A549 (cell line): ENCODE measurements at regions not wholly inside any gene's neighbourhood (a gene's known extent, or its start where the extent isn't known, plus 50 kb on each side); places are given as distances from the start of the nearest gene placed in this dataset.

Experiments
- ATAC-seq, 2 experiments: fragments of 200-7000 bp in 1 of 2; fragments of >200 bp in 1 of 2; cut with Nextera tagmentation in 1 of 2; cut with Tn5 transposase in 1 of 2; 3 replicates each; pipeline versions ENCODE4 v1.8.0 to v1.9.1; 2018 to 2020; ENCODE audit warnings: mild to moderate bottlenecking in 1 of 2, moderate library complexity in 1 of 2
- CTCF ChIA-PET: fragments of 300-600 bp; sonication (Branson Sonifier 250); formaldehyde crosslinking; extraction: SDS; loops from one replicate; lab custom pipeline; 2021; ENCODE audit warnings: antibody characterized with exemption, inconsistent platforms; lab: Yijun Ruan, JAX
- POLR2A ChIA-PET: fragments of 350-600 bp; formaldehyde crosslinking; extraction: SDS; loops from one replicate; lab custom pipeline; 2021; ENCODE audit warnings: antibody characterized with exemption, inconsistent platforms; lab: Yijun Ruan, JAX
- DNase-seq, 2 experiments: peaks; one replicate each; pipeline versions ENCODE4 v3.0.0 to v3.0.0-alpha.2; 2011 to 2016; ENCODE audit warnings: low read depth in 1 of 2, low spot score in 1 of 2
- FAIRE-seq: peaks from 2 replicates; lab custom pipeline; 2011; peaks lifted over from hg19 to GRCh38; lab: Jason Lieb, UNC
- H3K27ac ChIP-seq, 2 experiments: fragments of >200 bp; sonication (Bioruptor Twin); formaldehyde crosslinking; 3 replicates each; pipeline ENCODE4 v1.5.1; 2016 to 2017
- H3K4me1 ChIP-seq: fragments of >200 bp; sonication (Bioruptor Twin); formaldehyde crosslinking; 3 replicates; pipeline ENCODE4 v1.6.1; 2016
- H3K4me2 ChIP-seq: fragments of >200 bp; sonication (Bioruptor Twin); formaldehyde crosslinking; 3 replicates; pipeline ENCODE4 v1.6.1; 2016
- H3K4me3 ChIP-seq: fragments of >200 bp; sonication (Bioruptor Twin); formaldehyde crosslinking; 3 replicates; pipeline ENCODE4 v1.5.1; 2016
- H3K9me3 ChIP-seq: fragments of >200 bp; sonication (Bioruptor Twin); formaldehyde crosslinking; 3 replicates; pipeline ENCODE4 v1.6.1; 2016
- CHD2 ChIP-seq: fragments of 150-350 bp; IDR thresholded peaks from 2 replicates; pipeline ENCODE4 v1.6.1; 2014; ENCODE audit warnings: low read length; ENCODE audit not compliant: partially characterized antibody
- CHD4 ChIP-seq: fragments of 200-600 bp; sonication (generic); IDR thresholded peaks from 2 replicates; pipeline ENCODE4 v1.6.1; 2016; ENCODE audit warnings: antibody characterized with exemption, mild to moderate bottlenecking, borderline replicate concordance
- E2F6 ChIP-seq: IDR thresholded peaks from 2 replicates; pipeline ENCODE4 v1.6.1; 2012; ENCODE audit warnings: low read depth, borderline replicate concordance
- EHF ChIP-seq: fragments of 250-450 bp; sonication (Bioruptor Pico); IDR thresholded peaks from 2 replicates; pipeline ENCODE4 v1.5.0; 2020; ENCODE audit warnings: mild to moderate bottlenecking
- EP300 ChIP-seq, 2 experiments: fragments of >200 bp; sonication (Bioruptor Twin); formaldehyde crosslinking; IDR thresholded peaks; 2 replicates in 1 of 2; 3 replicates in 1 of 2; pipeline ENCODE4 v1.6.1; 2016 to 2017
- GATA3 ChIP-seq: IDR thresholded peaks from 2 replicates; pipeline ENCODE4 v1.6.1; 2012; ENCODE audit warnings: borderline replicate concordance
- HMGXB4 ChIP-seq: fragments of 250-450 bp; sonication (Bioruptor Pico); IDR thresholded peaks from 2 replicates; pipeline ENCODE4 v1.5.0; 2021; ENCODE audit warnings: mild to moderate bottlenecking, moderate library complexity, borderline replicate concordance
- HOXB5 ChIP-seq: fragments of 250-450 bp; sonication (Bioruptor Pico); IDR thresholded peaks from 2 replicates; pipeline ENCODE4 v1.5.0; 2020; ENCODE audit warnings: mild to moderate bottlenecking, moderate library complexity
- JUN ChIP-seq, 2 experiments: fragments of >200 bp; sonication (Bioruptor Twin); formaldehyde crosslinking; IDR thresholded peaks; 2 replicates in 1 of 2; 3 replicates in 1 of 2; pipeline ENCODE4 v1.6.1; 2016 to 2017
- KDM5A ChIP-seq: fragments of 200-600 bp; sonication (generic); IDR thresholded peaks from 2 replicates; pipeline ENCODE4 v1.6.1; 2016; ENCODE audit warnings: antibody characterized with exemption, mild to moderate bottlenecking
- NPAS2 ChIP-seq: fragments of 250-450 bp; sonication (Bioruptor Pico); IDR thresholded peaks from 2 replicates; pipeline ENCODE4 v1.8.0; 2022; ENCODE audit warnings: mild to moderate bottlenecking, moderate library complexity, borderline replicate concordance
- PHF8 ChIP-seq: fragments of 200-600 bp; sonication (generic); IDR thresholded peaks from 2 replicates; pipeline ENCODE4 v1.6.1; 2016; ENCODE audit warnings: low read depth, mild to moderate bottlenecking, antibody characterized with exemption, moderate library complexity, borderline replicate concordance
- POLR2A ChIP-seq: IDR thresholded peaks from 2 replicates; pipeline ENCODE4 v1.6.1; 2012; ENCODE audit warnings: mild to moderate bottlenecking, low read length
- POLR2AphosphoS2 ChIP-seq: conservative IDR thresholded peaks from 2 replicates; pipeline ENCODE4 v1.6.1; 2012; ENCODE audit warnings: low read length, improper control_type of control experiment, inconsistent platforms
- RCOR1 ChIP-seq: fragments of 150-350 bp; IDR thresholded peaks from 2 replicates; pipeline ENCODE4 v1.6.1; 2014; ENCODE audit warnings: antibody characterized with exemption, low read length, low read depth
- SREBF2 ChIP-seq: fragments of 450-650 bp; IDR thresholded peaks from 2 replicates; pipeline ENCODE4 v1.6.1; 2014; ENCODE audit warnings: mild to moderate bottlenecking, moderate library complexity
- WGBS: methylation state at CpG from one replicate; pipeline ENCODE4 v1.1.6; 2017; ENCODE audit errors: missing lambda C conversion rate; 5-methylcytosine and 5-hydroxymethylcytosine counted together

GRCh38 chr11:121802542-121802941 is 313.5 kb downstream of the BLID start:
- no peaks in the 10 kb centered on the region for H3K4me1 ChIP-seq
- POLR2A ChIA-PET, result no interaction called here
- H3K4me2 ChIP-seq, result no peak overlapping the region
- 74% methylated on average over 4 of the region's 4 CpGs for WGBS
- DNase-seq, result no peak
- no peak for ATAC-seq
- FAIRE-seq, result no peak
- TF ChIP-seq GATA3 (no peak), EP300 (IDR thresholded peaks at IDR 0.05) (no peak), NPAS2 (CRISPR knock-in tag) (no peak), JUN (IDR thresholded peaks at IDR 0.05) (no peak), HOXB5 (CRISPR knock-in tag) (no peak), CHD4 (no peak), POLR2A (no peak), E2F6 (no peak), EHF (CRISPR knock-in tag) (no peak), SREBF2 (no peak)
- H3K27ac ChIP-seq, result no peak overlapping the region
- H3K9me3 ChIP-seq, result no peaks in the 10 kb centered on the region
- H3K4me3 ChIP-seq, result no peak overlapping the region
- CTCF ChIA-PET, result no interaction called here

GRCh38 chr11:121801781-121802180 is 314.2 kb downstream of the BLID start:
- no peak for TF ChIP-seq POLR2AphosphoS2
- TF ChIP-seq CHD2, result no peak
- TF ChIP-seq POLR2A, result no peak
- no peak for TF ChIP-seq KDM5A
- TF ChIP-seq HMGXB4 (CRISPR knock-in tag), result no peak
- DNase-seq (no peak), ATAC-seq (no peak), FAIRE-seq (no peak)
- Histone ChIP-seq H3K9me3 (no peaks in the 10 kb centered on the region), H3K27ac (no peak overlapping the region), H3K4me1 (no peaks in the 10 kb centered on the region), H3K4me3 (no peak overlapping the region), H3K4me2 (no peak overlapping the region)
- CTCF ChIA-PET, result no interaction called here
- 18% methylated on average over 5 of the region's 5 CpGs for WGBS
- POLR2A ChIA-PET, result no interaction called here

- no peak for FAIRE-seq
- no peaks in the 10 kb centered on the region for H3K9me3 ChIP-seq
These were observed 314.6 kb downstream of the BLID start for GRCh38 chr11:121801394-121801748.

More at GRCh38 chr11:121801394-121801748, 314.6 kb downstream of the BLID start:
- ATAC-seq, result no peak
- TF ChIP-seq HMGXB4 (CRISPR knock-in tag) (no peak), POLR2AphosphoS2 (no peak), HOXB5 (CRISPR knock-in tag) (no peak), EP300 (IDR thresholded peaks at IDR 0.05) (no peak), PHF8 (no peak), RCOR1 (no peak)
- TF ChIP-seq, all 56 proteins: peak for 0
- no peak overlapping the region for H3K4me3 ChIP-seq
- 28% methylated on average over 3 of the region's 3 CpGs for WGBS
- H3K4me2 ChIP-seq, result no peak overlapping the region
- ChIA-PET POLR2A (no interaction called here), CTCF (no interaction called here)
- H3K4me1 ChIP-seq, result no peaks in the 10 kb centered on the region
- no peak for DNase-seq
- H3K27ac ChIP-seq, result no peak overlapping the region
